ENCODE measurements at regions not wholly inside any gene's neighbourhood (a gene's known extent, or its start where the extent isn't known, plus 50 kb on each side); places are given as distances from the start of the nearest gene placed in this dataset.

- no peak for TF ChIP-seq EP300 (IDR thresholded peaks at IDR 0.05; ENCODE audit: low read depth)
- TF ChIP-seq, protein P1, sequence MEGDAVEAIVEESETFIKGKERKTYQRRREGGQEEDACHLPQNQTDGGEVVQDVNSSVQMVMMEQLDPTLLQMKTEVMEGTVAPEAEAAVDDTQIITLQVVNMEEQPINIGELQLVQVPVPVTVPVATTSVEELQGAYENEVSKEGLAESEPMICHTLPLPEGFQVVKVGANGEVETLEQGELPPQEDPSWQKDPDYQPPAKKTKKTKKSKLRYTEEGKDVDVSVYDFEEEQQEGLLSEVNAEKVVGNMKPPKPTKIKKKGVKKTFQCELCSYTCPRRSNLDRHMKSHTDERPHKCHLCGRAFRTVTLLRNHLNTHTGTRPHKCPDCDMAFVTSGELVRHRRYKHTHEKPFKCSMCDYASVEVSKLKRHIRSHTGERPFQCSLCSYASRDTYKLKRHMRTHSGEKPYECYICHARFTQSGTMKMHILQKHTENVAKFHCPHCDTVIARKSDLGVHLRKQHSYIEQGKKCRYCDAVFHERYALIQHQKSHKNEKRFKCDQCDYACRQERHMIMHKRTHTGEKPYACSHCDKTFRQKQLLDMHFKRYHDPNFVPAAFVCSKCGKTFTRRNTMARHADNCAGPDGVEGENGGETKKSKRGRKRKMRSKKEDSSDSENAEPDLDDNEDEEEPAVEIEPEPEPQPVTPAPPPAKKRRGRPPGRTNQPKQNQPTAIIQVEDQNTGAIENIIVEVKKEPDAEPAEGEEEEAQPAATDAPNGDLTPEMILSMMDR (IDR thresholded peaks at IDR 0.05) = no peak
- TF ChIP-seq POLR2A (IDR thresholded peaks at IDR 0.05) = no peak
Measured at GRCh38 chr2:9076210-9076609, 72.7 kb upstream of the MBOAT2 start.

Data from transverse colon (tissue), 3 donors.